Adrenal gland (tissue), 9 donors: ENCODE measurements at regions not wholly inside any gene's neighbourhood (a gene's known extent, or its start where the extent isn't known, plus 50 kb on each side); places are given as distances from the start of the nearest gene placed in this dataset.
A peak's percentile ranks its signal among the peaks of the same experiment; 100 is the strongest.
"Not testable (repeated sequence)": the region's sequence is repeated elsewhere in the genome, so short reads cannot be mapped to it uniquely, and the experiment has no call there.

Source experiments
- DNase-seq, 7 donors: peaks; one replicate each; pipeline ENCODE4 v3.0.0-alpha.2; 2019 to 2020
- H3K27ac ChIP-seq, 5 donors: fragments of 200-600 bp; sonication (generic) in 4 of 5; 1 replicate in 3 of 5; 2 replicates in 2 of 5; pipeline versions ENCODE4 v1.5.1 to v1.8.0; 2016 to 2020; ENCODE audit warnings: mild to moderate bottlenecking in 1 of 5
- H3K27me3 ChIP-seq: fragments of 200-600 bp; 2 replicates; pipeline ENCODE4 v1.8.0; 2021
- H3K36me3 ChIP-seq, 2 donors: fragments of 200-600 bp; replicated peaks in 1 of 2; 1 replicate in 1 of 2; 2 replicates in 1 of 2; pipeline versions ENCODE4 v1.5.1 to v1.8.0; 2018 to 2022
- H3K4me1 ChIP-seq, 2 donors: fragments of 200-600 bp; replicated peaks in 1 of 2; 1 replicate in 1 of 2; 2 replicates in 1 of 2; pipeline versions ENCODE4 v1.5.1 to v1.8.0; 2018 to 2021
- H3K4me3 ChIP-seq, 4 donors: fragments of 200-600 bp; sonication (generic) in 3 of 4; one replicate each; pipeline ENCODE4 v1.5.1; 2016 to 2018
- H3K9me3 ChIP-seq, 3 donors: fragments of 200-600 bp; sonication (generic) in 1 of 3; replicated peaks in 1 of 3; 1 replicate in 2 of 3; 2 replicates in 1 of 3; pipeline versions ENCODE4 v1.5.1 to v1.8.0; 2016 to 2021
- CTCF ChIP-seq, 6 experiments: fragments of 450-650 bp in 4 of 6; fragments of 200-600 bp in 2 of 6; sonication (generic) in 1 of 6; IDR thresholded peaks; 1 replicate in 5 of 6; 2 replicates in 1 of 6; pipeline versions ENCODE4 v1.5.1 to v1.8.0; 2016 to 2021; ENCODE audit warnings: antibody characterized with exemption in 6 of 6, mild to moderate bottlenecking in 2 of 6, moderate library complexity in 1 of 6
- POLR2A ChIP-seq, 2 donors: fragments of 450-650 bp; IDR thresholded peaks; one replicate each; pipeline ENCODE4 v1.6.1; 2017; ENCODE audit warnings: antibody characterized with exemption in 2 of 2, mild to moderate bottlenecking in 2 of 2, moderate library complexity in 1 of 2
- WGBS, 4 donors: extraction: QIAGEN DNeasy Blood & Tissue Kit in 2 of 4; methylation state at CpG; one replicate each; pipeline versions ENCODE4 v1.1.5 to v1.1.7; 2013 to 2017; 5-methylcytosine and 5-hydroxymethylcytosine counted together
- intact Hi-C, 2 donors: fragments of 100-400 bp; cut with DNase I; formaldehyde crosslinking; loops; one replicate each; pipeline versions ENCODE4 v1.14.1 to v1.15.0; 2022 to 2023
- donor health status: healthy with polysubstance abuse.
- donor health status: Bipolar disorder and iron deficiency.
- donor health status: DM: yes; HTN: yes; CAD: no.
- donor health status: DM: no; HTN: no; CAD: no.
- donor health status: DM: no; HTN: no; CAD: no.

DNA sequence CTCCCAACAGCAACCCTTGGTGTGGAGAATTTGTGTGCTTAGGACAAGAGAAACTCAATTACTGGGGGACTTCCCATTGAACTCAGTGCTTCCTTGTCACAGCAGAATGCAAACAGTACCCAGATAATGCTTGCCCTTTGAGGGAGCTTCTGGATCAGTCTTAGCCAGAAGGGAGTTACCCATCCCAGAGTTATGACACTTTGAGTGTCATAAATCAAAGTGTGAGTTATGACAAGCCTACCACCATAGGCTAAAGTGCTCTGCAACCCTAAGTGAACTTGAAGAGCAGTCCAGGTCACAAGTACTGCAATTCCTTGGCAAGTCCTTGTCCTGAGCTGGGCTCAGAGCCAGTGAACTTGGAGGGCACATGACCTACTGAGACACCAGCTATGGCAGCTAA, 1513.9 kb upstream of the PCDH10 start:
- Histone ChIP-seq H3K27ac (no peak overlapping the region), H3K9me3 (no peaks in the 10 kb centered on the region), H3K27me3 (no peaks in the 10 kb centered on the region), H3K4me3 (no peak overlapping the region), H3K4me1 (no peaks in the 10 kb centered on the region), H3K36me3 (no peaks in the 10 kb centered on the region)
- TF ChIP-seq CTCF (IDR thresholded peaks at IDR 0.05) (no peak), POLR2A (IDR thresholded peaks at IDR 0.05) (no peak)
- DNase-seq, result no peak
- intact Hi-C loops, result no loop called here

DNA sequence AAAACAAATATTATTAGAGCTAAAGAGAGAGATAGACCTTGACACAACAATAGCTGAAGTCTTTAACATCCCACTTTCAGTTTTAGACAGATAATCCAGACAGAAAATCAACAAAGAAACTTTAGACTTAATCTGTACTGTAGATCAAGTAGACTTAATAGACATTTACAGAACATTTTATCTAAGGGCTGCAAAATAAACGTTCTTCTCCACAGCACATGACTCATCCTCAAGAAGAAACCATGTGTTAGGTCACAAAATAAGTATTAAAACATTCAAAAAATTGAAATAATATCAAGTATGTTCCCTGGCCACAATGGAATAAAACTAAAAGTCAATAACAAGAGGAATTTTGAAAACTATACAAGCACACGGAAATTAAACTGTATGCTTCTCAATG, 1510.3 kb upstream of the PCDH10 start:
- no peak overlapping the region for H3K4me3 ChIP-seq
- intact Hi-C loops, result no loop called here
- TF ChIP-seq CTCF (IDR thresholded peaks at IDR 0.05) (no peak), POLR2A (IDR thresholded peaks at IDR 0.05) (no peak)
- DNase-seq, result no peak
- 63 to 70% (median 69%) methylated on average over 2 of the region's 2 CpGs for WGBS, 4 donors
- H3K27ac ChIP-seq, result no peak overlapping the region
- H3K9me3 ChIP-seq, result no peaks in the 10 kb centered on the region
- H3K4me1 ChIP-seq, result no peaks in the 10 kb centered on the region
- H3K27me3 ChIP-seq, result no peaks in the 10 kb centered on the region
- H3K36me3 ChIP-seq, result no peaks in the 10 kb centered on the region

DNA sequence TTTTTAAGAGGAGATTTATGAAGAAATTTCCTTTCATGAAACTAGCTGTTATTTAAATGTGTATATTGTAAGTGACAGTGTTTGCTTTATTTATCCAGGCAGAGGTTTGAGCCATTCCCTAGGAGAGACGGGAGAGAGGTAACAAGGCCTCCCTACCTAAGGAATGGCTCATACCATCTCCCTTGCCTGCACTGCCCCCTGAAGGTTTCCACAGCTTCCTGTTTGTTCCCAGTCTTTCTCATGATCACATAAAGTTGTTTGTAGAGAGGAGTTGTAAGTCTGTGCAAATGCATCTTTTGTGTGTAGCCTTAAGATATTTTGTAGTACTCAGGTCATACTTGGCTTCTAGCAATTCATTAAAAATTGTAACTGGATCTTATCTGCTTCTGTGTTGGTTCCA, 1504.5 kb upstream of the PCDH10 start:
- Histone ChIP-seq H3K9me3 (no peaks in the 10 kb centered on the region), H3K4me1 (no peaks in the 10 kb centered on the region), H3K4me3 (no peak overlapping the region), H3K36me3 (no peaks in the 10 kb centered on the region), H3K27ac (no peak overlapping the region), H3K27me3 (no peaks in the 10 kb centered on the region)
- TF ChIP-seq CTCF (IDR thresholded peaks at IDR 0.05) (peak; percentile 19 to 40 (median 32)), POLR2A (IDR thresholded peaks at IDR 0.05) (no peak)
- intact Hi-C loops, result no loop called here
- DNase-seq, result peak in 4 of 7 donors; percentile 11 to 31 (median 24)
- WGBS, 4 donors, result 19 to 56% (median 46%) methylated on average over 1 of the region's 1 CpG

DNA sequence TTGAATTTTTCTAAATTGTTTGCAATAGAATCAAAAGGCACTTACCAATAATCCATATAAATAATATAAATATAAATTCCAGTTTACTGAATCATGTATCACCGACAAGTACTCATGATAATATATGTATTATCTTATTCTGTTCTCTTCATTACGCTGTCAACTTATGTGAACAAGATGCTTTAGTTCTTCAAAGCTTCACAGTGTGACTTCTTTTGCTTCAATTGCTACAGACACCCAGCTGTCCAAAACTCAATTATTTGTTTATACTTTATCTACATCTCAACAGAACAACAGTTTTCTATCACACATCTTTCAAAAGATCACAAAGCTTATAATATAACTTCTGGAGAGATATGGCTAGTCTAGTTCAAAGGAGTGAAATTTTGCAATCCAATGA, 1499.9 kb upstream of the PCDH10 start:
- Histone ChIP-seq H3K36me3 (no peaks in the 10 kb centered on the region), H3K27me3 (no peaks in the 10 kb centered on the region), H3K4me3 (no peak overlapping the region), H3K9me3 (no peaks in the 10 kb centered on the region), H3K4me1 (no peaks in the 10 kb centered on the region), H3K27ac (no peak overlapping the region)
- no peak for TF ChIP-seq POLR2A (IDR thresholded peaks at IDR 0.05)
- 89 to 97% (median 94%) methylated on average over 2 of the region's 2 CpGs for WGBS, 4 donors
- no peak for DNase-seq
- intact Hi-C loops, result no loop called here

DNA sequence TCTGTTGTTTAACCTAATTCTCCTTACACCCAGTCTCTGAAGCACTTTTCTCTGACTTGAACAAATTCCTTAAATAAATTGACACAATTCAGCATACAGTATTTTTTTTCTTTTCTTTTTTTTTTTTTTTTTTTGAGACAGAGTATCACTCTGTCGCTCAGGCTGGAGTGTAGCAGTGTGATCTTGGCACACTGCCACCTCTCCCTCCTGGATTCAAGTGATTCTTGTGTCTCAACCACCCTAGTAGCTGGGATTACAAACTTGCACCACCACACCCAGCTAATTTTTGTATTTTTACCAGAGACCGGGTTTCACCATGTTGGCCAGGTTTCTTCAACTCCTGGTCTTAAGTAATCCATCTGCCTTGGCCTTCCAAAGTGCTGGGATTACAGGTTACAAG, 1498.1 kb upstream of the PCDH10 start:
- 78 to 83% (median 82%) methylated on average over 2 of the region's 2 CpGs for WGBS, 4 donors
- H3K36me3 ChIP-seq, result no peaks in the 10 kb centered on the region
- no peaks in the 10 kb centered on the region for H3K27me3 ChIP-seq
- TF ChIP-seq CTCF (IDR thresholded peaks at IDR 0.05) (no peak), POLR2A (IDR thresholded peaks at IDR 0.05) (no peak)
- H3K27ac ChIP-seq, result no peak overlapping the region
- intact Hi-C loops, result no loop called here
- H3K9me3 ChIP-seq, result no peaks in the 10 kb centered on the region
- no peak overlapping the region for H3K4me3 ChIP-seq
- no peaks in the 10 kb centered on the region for H3K4me1 ChIP-seq
- DNase-seq, result no peak

GRCh38 chr4:131683314-131683713, 1465.8 kb upstream of the PCDH10 start:
- DNase-seq, H3K9me3 ChIP-seq, H3K27ac ChIP-seq, intact Hi-C loops, H3K27me3 ChIP-seq, H3K4me3 ChIP-seq, H3K4me1 ChIP-seq, H3K36me3 ChIP-seq: not testable (repeated sequence)
- 72 to 84% (median 75%) methylated on average over 3 of the region's 3 CpGs for WGBS, 4 donors
